NOMO-1 treated with dmso at 0.1 percent for 144 hours (cell line): ENCODE measurements at regions not wholly inside any gene's neighbourhood (a gene's known extent, or its start where the extent isn't known, plus 50 kb on each side); places are given as distances from the start of the nearest gene placed in this dataset.

Experiments used
- DNase-seq: peaks from one replicate; lab custom pipeline; 2025; ENCODE audit not compliant: unreplicated experiment; lab: John Stamatoyannopoulos, UW

- no peak for DNase-seq
These were observed 227.7 kb upstream of the HMGA2 start for GRCh38 chr12:65596514-65597091.

- no peak for DNase-seq
These were observed 226.8 kb upstream of the HMGA2 start for GRCh38 chr12:65597527-65597926.

GRCh38 chr12:65598688-65599087 is 225.6 kb upstream of the HMGA2 start:
- no peak for DNase-seq

GRCh38 chr12:65602253-65602609 is 222.1 kb upstream of the HMGA2 start:
- DNase-seq: no peak

- DNase-seq: peak; percentile 9
These were observed 221.5 kb upstream of the HMGA2 start for GRCh38 chr12:65602610-65603295.

GRCh38 chr12:65603438-65604351 is 220.6 kb upstream of the HMGA2 start:
- DNase-seq: no peak

- no peak for DNase-seq
These were observed 219.3 kb upstream of the HMGA2 start for GRCh38 chr12:65605019-65605418.

GRCh38 chr12:65606008-65606766 is 218.1 kb upstream of the HMGA2 start:
- no peak for DNase-seq

- no peak for DNase-seq
These were observed 216.9 kb upstream of the HMGA2 start for GRCh38 chr12:65607401-65607841.

GRCh38 chr12:65608319-65608916 is 215.9 kb upstream of the HMGA2 start:
- no peak for DNase-seq

- no peak for DNase-seq
These were observed 214.9 kb upstream of the HMGA2 start for GRCh38 chr12:65609359-65609771.

GRCh38 chr12:65611396-65611795 is 212.9 kb upstream of the HMGA2 start:
- no peak for DNase-seq

GRCh38 chr12:65612440-65612839 is 211.8 kb upstream of the HMGA2 start:
- DNase-seq: no peak

- DNase-seq: no peak
These were observed 210.6 kb upstream of the HMGA2 start for GRCh38 chr12:65613692-65614091.

- DNase-seq: no peak
These were observed 209.9 kb upstream of the HMGA2 start for GRCh38 chr12:65614259-65614889.

GRCh38 chr12:65615118-65615517 is 209.2 kb upstream of the HMGA2 start:
- no peak for DNase-seq

GRCh38 chr12:65616022-65616421 is 208.3 kb upstream of the HMGA2 start:
- DNase-seq: no peak

- no peak for DNase-seq
These were observed 205.7 kb upstream of the HMGA2 start for GRCh38 chr12:65618588-65618987.

- no peak for DNase-seq
These were observed 205.3 kb upstream of the HMGA2 start for GRCh38 chr12:65619018-65619417.

GRCh38 chr12:65620046-65620445 is 204.2 kb upstream of the HMGA2 start:
- DNase-seq: no peak
